Tibial nerve (tissue), 4 donors: ENCODE measurements at regions not wholly inside any gene's neighbourhood (a gene's known extent, or its start where the extent isn't known, plus 50 kb on each side); places are given as distances from the start of the nearest gene placed in this dataset.

Experiments
- EP300 ChIP-seq, 2 donors: sonication (generic); formaldehyde crosslinking; IDR thresholded peaks; one replicate each; pipeline ENCODE4 v1.6.1; 2017; ENCODE audit warnings: antibody characterized with exemption in 2 of 2, mild to moderate bottlenecking in 1 of 2
- TF ChIP-seq, protein P1 (sequence below), 5 experiments: fragments of 200-600 bp in 3 of 5; fragments of 450-650 bp in 2 of 5; sonication (generic) in 3 of 5; IDR thresholded peaks; one replicate each; pipeline ENCODE4 v1.5.1; 2016 to 2019; ENCODE audit warnings: antibody characterized with exemption in 5 of 5, mild to moderate bottlenecking in 3 of 5, moderate library complexity in 2 of 5

DNA sequence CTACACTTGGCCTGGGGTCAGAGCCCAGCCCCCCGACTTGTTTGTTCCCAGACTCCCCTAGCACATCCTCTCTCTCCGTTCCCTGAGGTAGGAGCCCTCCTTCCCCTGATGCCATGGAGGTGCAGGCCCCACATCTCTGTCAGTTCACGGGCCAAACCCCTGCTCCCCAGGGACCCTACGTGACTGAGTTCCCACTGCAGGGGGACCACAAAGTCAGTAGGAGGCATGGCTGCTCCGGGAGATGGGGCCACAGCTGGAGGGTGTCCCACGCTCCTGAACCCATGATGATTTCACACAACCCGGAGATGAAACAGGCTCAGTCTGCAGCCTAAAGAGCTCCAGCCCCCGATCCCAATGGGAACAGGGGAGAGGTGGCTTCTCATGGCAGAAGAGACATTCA, 272.2 kb downstream of the NPHP4 start:
- TF ChIP-seq, protein P1, sequence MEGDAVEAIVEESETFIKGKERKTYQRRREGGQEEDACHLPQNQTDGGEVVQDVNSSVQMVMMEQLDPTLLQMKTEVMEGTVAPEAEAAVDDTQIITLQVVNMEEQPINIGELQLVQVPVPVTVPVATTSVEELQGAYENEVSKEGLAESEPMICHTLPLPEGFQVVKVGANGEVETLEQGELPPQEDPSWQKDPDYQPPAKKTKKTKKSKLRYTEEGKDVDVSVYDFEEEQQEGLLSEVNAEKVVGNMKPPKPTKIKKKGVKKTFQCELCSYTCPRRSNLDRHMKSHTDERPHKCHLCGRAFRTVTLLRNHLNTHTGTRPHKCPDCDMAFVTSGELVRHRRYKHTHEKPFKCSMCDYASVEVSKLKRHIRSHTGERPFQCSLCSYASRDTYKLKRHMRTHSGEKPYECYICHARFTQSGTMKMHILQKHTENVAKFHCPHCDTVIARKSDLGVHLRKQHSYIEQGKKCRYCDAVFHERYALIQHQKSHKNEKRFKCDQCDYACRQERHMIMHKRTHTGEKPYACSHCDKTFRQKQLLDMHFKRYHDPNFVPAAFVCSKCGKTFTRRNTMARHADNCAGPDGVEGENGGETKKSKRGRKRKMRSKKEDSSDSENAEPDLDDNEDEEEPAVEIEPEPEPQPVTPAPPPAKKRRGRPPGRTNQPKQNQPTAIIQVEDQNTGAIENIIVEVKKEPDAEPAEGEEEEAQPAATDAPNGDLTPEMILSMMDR (IDR thresholded peaks at IDR 0.05), result no peak
- TF ChIP-seq EP300 (IDR thresholded peaks at IDR 0.05), result no peak
